ENCODE measurements at regions not wholly inside any gene's neighbourhood (a gene's known extent, or its start where the extent isn't known, plus 50 kb on each side); places are given as distances from the start of the nearest gene placed in this dataset.

DNA sequence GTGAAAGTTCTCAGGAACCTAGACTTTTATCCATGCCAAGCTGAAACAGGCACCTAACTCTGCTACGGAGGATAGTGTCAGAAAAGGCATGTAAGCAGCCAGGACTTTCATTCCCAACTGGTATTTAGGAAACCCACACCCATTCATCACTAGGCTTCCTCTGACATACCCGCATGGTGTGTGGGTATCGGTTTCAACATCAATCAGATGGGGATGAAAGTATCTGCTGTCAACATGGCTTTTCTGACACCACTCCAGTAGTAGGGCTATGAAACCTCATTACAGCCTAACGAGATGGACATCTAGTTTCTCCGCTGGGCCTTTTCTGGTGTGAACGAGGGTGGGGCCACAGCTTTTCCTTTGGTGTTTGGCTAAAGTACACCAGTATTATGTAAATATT, 1178.3 kb downstream of the CDH11 start:
- 12% methylated on average over 6 of the region's 6 CpGs for WGBS (ENCODE audit: insufficient coverage, insufficient replicate concordance, low lambda C conversion rate, missing lambda C conversion rate)
- no peaks in the 10 kb centered on the region for H3K9me3 ChIP-seq (replicated peaks; ENCODE audit: control insufficient read depth, insufficient read depth, low read length)
- H2AFZ ChIP-seq (ENCODE audit: control insufficient read depth, low read depth, low read length) = no peak overlapping the region
- intact Hi-C loops (cut with micrococcal nuclease; ENCODE audit: unreplicated experiment) (no loop called here), in situ Hi-C loops (cut with MboI) (no loop called here)
- ChIA-PET POLR2A (no interaction called here), SMC1A (ENCODE audit: uncharacterized antibody, unreplicated experiment) (no interaction called here), CTCF (no interaction called here), RAD21 (ENCODE audit: unreplicated experiment) (no interaction called here)
- no peak overlapping the region for H3K4me3 ChIP-seq
- no peak for DNase-seq (ENCODE audit: low read depth, low spot score)
- ATAC-seq = no peak
- no peak for FAIRE-seq
- no peaks in the 10 kb centered on the region for H3K4me1 ChIP-seq (ENCODE audit: control insufficient read depth, insufficient read depth, low read length)
- no peaks in the 10 kb centered on the region for H3K79me2 ChIP-seq (ENCODE audit: control insufficient read depth, insufficient read depth, low read length)
- no peaks in the 10 kb centered on the region for H3K27me3 ChIP-seq (replicated peaks in 1 of 2; ENCODE audit: control insufficient read depth in 2 of 2, insufficient read depth in 2 of 2, low read length in 1 of 2)
- no peaks in the 10 kb centered on the region for H4K20me1 ChIP-seq (ENCODE audit: control insufficient read depth, insufficient read depth)
- H3K4me2 ChIP-seq (ENCODE audit: control insufficient read depth, insufficient read depth) = no peak overlapping the region
- no peaks in the 10 kb centered on the region for H3K36me3 ChIP-seq (ENCODE audit: control insufficient read depth in 2 of 2, insufficient read depth in 2 of 2, low read length in 1 of 2)
- no TSS peak for BruUV-seq (replicated peaks)
- no peak overlapping the region for H3K27ac ChIP-seq (ENCODE audit: control insufficient read depth, insufficient read depth)
- H3K9ac ChIP-seq (ENCODE audit: control insufficient read depth, insufficient read depth, low read length) = no peak overlapping the region
- TF ChIP-seq, protein P1, sequence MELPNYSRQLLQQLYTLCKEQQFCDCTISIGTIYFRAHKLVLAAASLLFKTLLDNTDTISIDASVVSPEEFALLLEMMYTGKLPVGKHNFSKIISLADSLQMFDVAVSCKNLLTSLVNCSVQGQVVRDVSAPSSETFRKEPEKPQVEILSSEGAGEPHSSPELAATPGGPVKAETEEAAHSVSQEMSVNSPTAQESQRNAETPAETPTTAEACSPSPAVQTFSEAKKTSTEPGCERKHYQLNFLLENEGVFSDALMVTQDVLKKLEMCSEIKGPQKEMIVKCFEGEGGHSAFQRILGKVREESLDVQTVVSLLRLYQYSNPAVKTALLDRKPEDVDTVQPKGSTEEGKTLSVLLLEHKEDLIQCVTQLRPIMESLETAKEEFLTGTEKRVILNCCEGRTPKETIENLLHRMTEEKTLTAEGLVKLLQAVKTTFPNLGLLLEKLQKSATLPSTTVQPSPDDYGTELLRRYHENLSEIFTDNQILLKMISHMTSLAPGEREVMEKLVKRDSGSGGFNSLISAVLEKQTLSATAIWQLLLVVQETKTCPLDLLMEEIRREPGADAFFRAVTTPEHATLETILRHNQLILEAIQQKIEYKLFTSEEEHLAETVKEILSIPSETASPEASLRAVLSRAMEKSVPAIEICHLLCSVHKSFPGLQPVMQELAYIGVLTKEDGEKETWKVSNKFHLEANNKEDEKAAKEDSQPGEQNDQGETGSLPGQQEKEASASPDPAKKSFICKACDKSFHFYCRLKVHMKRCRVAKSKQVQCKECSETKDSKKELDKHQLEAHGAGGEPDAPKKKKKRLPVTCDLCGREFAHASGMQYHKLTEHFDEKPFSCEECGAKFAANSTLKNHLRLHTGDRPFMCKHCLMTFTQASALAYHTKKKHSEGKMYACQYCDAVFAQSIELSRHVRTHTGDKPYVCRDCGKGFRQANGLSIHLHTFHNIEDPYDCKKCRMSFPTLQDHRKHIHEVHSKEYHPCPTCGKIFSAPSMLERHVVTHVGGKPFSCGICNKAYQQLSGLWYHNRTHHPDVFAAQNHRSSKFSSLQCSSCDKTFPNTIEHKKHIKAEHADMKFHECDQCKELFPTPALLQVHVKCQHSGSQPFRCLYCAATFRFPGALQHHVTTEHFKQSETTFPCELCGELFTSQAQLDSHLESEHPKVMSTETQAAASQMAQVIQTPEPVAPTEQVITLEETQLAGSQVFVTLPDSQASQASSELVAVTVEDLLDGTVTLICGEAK (IDR thresholded peaks at IDR 0.05; ENCODE audit: borderline replicate concordance) = no peak
- TF ChIP-seq, protein P2, sequence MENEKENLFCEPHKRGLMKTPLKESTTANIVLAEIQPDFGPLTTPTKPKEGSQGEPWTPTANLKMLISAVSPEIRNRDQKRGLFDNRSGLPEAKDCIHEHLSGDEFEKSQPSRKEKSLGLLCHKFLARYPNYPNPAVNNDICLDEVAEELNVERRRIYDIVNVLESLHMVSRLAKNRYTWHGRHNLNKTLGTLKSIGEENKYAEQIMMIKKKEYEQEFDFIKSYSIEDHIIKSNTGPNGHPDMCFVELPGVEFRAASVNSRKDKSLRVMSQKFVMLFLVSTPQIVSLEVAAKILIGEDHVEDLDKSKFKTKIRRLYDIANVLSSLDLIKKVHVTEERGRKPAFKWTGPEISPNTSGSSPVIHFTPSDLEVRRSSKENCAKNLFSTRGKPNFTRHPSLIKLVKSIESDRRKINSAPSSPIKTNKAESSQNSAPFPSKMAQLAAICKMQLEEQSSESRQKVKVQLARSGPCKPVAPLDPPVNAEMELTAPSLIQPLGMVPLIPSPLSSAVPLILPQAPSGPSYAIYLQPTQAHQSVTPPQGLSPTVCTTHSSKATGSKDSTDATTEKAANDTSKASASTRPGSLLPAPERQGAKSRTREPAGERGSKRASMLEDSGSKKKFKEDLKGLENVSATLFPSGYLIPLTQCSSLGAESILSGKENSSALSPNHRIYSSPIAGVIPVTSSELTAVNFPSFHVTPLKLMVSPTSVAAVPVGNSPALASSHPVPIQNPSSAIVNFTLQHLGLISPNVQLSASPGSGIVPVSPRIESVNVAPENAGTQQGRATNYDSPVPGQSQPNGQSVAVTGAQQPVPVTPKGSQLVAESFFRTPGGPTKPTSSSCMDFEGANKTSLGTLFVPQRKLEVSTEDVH (IDR thresholded peaks at IDR 0.05; ENCODE audit: low read depth, partially characterized antibody) = no peak
- TF ChIP-seq, protein P3, sequence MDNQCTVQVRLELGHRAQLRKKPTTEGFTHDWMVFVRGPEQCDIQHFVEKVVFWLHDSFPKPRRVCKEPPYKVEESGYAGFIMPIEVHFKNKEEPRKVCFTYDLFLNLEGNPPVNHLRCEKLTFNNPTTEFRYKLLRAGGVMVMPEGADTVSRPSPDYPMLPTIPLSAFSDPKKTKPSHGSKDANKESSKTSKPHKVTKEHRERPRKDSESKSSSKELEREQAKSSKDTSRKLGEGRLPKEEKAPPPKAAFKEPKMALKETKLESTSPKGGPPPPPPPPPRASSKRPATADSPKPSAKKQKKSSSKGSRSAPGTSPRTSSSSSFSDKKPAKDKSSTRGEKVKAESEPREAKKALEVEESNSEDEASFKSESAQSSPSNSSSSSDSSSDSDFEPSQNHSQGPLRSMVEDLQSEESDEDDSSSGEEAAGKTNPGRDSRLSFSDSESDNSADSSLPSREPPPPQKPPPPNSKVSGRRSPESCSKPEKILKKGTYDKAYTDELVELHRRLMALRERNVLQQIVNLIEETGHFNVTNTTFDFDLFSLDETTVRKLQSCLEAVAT (IDR thresholded peaks at IDR 0.05) = no peak
- TF ChIP-seq NFYB (IDR thresholded peaks at IDR 0.05; ENCODE audit: insufficient read depth, low read depth, low read length) = no peak
- no peak for TF ChIP-seq JUNB (IDR thresholded peaks at IDR 0.05)
- no peak for TF ChIP-seq HDGF (IDR thresholded peaks at IDR 0.05)
- no peak for TF ChIP-seq BRCA1 (IDR thresholded peaks at IDR 0.05; ENCODE audit: low read depth, low read length)
- TF ChIP-seq STAT3 (IDR thresholded peaks at IDR 0.05; ENCODE audit: low read depth, low read length) = no peak
- TF ChIP-seq RUNX3 (IDR thresholded peaks at IDR 0.05; ENCODE audit: low read length) = no peak
- TF ChIP-seq, protein P4, sequence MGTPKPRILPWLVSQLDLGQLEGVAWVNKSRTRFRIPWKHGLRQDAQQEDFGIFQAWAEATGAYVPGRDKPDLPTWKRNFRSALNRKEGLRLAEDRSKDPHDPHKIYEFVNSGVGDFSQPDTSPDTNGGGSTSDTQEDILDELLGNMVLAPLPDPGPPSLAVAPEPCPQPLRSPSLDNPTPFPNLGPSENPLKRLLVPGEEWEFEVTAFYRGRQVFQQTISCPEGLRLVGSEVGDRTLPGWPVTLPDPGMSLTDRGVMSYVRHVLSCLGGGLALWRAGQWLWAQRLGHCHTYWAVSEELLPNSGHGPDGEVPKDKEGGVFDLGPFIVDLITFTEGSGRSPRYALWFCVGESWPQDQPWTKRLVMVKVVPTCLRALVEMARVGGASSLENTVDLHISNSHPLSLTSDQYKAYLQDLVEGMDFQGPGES (IDR thresholded peaks at IDR 0.05) = no peak
- TF ChIP-seq CHD2 (IDR thresholded peaks at IDR 0.05; ENCODE audit: borderline replicate concordance, low read depth, low read length) = no peak
- TF ChIP-seq, protein P5, sequence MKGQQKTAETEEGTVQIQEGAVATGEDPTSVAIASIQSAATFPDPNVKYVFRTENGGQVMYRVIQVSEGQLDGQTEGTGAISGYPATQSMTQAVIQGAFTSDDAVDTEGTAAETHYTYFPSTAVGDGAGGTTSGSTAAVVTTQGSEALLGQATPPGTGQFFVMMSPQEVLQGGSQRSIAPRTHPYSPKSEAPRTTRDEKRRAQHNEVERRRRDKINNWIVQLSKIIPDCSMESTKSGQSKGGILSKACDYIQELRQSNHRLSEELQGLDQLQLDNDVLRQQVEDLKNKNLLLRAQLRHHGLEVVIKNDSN (IDR thresholded peaks at IDR 0.05; ENCODE audit: borderline replicate concordance, extremely low read length, insufficient read depth, low read depth, low read length) = no peak
